HL-60 (cell line): ENCODE measurements at regions not wholly inside any gene's neighbourhood (a gene's known extent, or its start where the extent isn't known, plus 50 kb on each side); places are given as distances from the start of the nearest gene placed in this dataset.

Source experiments
- DNase-seq, 2 experiments: peaks; one replicate each; pipeline ENCODE4 v3.0.0-alpha.2; 2010 to 2020; ENCODE audit warnings: low read depth in 1 of 2, low spot score in 1 of 2
- H3K27ac ChIP-seq: fragments of 250-450 bp; sonication (Bioruptor Pico); replicated peaks from 2 replicates; pipeline ENCODE4 v1.5.1; 2020; ENCODE audit warnings: mild to moderate bottlenecking, moderate library complexity
- H3K27me3 ChIP-seq: fragments of 250-450 bp; sonication (Bioruptor Pico); 2 replicates; pipeline ENCODE4 v1.5.1; 2021; ENCODE audit warnings: mild to moderate bottlenecking, moderate library complexity; ENCODE audit not compliant: insufficient read depth, poor library complexity, severe bottlenecking
- H3K4me3 ChIP-seq: replicated peaks from 2 replicates; pipeline ENCODE4 v1.5.1; 2011; ENCODE audit warnings: mild to moderate bottlenecking, control low read depth, low read length; ENCODE audit not compliant: insufficient read depth
- GABPA ChIP-seq: IDR thresholded peaks from 2 replicates; pipeline ENCODE4 v1.6.1; 2012; ENCODE audit warnings: low read depth
- POLR2AphosphoS5 ChIP-seq: IDR thresholded peaks from 2 replicates; pipeline ENCODE4 v1.6.1; 2012; ENCODE audit warnings: low read depth
- SPI1 ChIP-seq: IDR thresholded peaks from 2 replicates; pipeline ENCODE4 v1.6.1; 2012; ENCODE audit warnings: low read depth, mild to moderate bottlenecking, borderline replicate concordance
- TF ChIP-seq, protein P1 (sequence below): IDR thresholded peaks from 2 replicates; pipeline ENCODE4 v1.6.1; 2012; ENCODE audit warnings: low read depth; ENCODE audit not compliant: insufficient replicate concordance
- TF ChIP-seq, protein P2 (sequence below): IDR thresholded peaks from one replicate; pipeline ENCODE4 v1.5.1; 2011; ENCODE audit warnings: low read length, control low read depth, inconsistent platforms; ENCODE audit not compliant: insufficient read depth

DNA sequence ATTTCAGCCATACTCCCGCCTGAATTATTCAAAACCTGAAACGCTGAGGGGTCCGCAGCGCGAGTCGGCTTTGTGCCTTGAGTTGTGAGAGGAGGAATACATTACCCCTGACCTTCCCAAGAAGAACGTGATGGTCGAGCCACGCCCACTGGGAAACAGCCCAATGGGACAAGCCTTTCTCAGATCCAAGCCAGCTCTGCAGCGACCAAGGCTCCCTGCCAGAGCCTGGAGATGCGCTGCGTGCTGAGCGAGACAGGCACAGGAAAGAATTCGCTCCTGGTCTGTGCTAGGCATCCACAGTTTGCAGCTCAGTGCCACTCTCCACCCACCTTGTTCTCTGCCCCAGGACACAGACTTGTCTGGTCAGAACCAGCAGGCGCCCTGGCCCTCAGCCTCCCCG lies 74.1 kb upstream of the GLI2 start:
- TF ChIP-seq, protein P1, sequence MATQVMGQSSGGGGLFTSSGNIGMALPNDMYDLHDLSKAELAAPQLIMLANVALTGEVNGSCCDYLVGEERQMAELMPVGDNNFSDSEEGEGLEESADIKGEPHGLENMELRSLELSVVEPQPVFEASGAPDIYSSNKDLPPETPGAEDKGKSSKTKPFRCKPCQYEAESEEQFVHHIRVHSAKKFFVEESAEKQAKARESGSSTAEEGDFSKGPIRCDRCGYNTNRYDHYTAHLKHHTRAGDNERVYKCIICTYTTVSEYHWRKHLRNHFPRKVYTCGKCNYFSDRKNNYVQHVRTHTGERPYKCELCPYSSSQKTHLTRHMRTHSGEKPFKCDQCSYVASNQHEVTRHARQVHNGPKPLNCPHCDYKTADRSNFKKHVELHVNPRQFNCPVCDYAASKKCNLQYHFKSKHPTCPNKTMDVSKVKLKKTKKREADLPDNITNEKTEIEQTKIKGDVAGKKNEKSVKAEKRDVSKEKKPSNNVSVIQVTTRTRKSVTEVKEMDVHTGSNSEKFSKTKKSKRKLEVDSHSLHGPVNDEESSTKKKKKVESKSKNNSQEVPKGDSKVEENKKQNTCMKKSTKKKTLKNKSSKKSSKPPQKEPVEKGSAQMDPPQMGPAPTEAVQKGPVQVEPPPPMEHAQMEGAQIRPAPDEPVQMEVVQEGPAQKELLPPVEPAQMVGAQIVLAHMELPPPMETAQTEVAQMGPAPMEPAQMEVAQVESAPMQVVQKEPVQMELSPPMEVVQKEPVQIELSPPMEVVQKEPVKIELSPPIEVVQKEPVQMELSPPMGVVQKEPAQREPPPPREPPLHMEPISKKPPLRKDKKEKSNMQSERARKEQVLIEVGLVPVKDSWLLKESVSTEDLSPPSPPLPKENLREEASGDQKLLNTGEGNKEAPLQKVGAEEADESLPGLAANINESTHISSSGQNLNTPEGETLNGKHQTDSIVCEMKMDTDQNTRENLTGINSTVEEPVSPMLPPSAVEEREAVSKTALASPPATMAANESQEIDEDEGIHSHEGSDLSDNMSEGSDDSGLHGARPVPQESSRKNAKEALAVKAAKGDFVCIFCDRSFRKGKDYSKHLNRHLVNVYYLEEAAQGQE: no peak
- no peak for TF ChIP-seq SPI1
- no peak for TF ChIP-seq GABPA
- TF ChIP-seq, protein P2, sequence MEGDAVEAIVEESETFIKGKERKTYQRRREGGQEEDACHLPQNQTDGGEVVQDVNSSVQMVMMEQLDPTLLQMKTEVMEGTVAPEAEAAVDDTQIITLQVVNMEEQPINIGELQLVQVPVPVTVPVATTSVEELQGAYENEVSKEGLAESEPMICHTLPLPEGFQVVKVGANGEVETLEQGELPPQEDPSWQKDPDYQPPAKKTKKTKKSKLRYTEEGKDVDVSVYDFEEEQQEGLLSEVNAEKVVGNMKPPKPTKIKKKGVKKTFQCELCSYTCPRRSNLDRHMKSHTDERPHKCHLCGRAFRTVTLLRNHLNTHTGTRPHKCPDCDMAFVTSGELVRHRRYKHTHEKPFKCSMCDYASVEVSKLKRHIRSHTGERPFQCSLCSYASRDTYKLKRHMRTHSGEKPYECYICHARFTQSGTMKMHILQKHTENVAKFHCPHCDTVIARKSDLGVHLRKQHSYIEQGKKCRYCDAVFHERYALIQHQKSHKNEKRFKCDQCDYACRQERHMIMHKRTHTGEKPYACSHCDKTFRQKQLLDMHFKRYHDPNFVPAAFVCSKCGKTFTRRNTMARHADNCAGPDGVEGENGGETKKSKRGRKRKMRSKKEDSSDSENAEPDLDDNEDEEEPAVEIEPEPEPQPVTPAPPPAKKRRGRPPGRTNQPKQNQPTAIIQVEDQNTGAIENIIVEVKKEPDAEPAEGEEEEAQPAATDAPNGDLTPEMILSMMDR: no peak
- TF ChIP-seq POLR2AphosphoS5: no peak
- no peak overlapping the region for H3K27ac ChIP-seq
- no peak for DNase-seq

DNA sequence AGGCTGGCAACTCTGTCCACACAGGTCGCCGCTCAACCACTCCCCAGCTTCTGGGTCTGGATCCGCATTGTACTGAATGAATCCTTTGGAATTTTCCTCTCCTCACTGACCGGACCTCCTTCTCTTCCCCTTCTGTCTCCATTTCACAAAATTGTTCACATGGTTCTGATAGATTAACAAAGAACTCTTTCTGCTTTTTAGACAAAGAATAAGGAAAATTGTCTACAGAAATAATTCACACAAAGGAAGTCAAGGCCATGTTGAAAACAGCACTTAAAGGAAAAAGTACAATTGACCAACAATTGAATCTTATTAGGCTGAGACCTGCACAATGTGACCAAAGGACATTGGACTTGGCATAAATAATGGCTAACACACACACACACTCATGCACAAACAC lies 73.6 kb upstream of the GLI2 start:
- no peak for DNase-seq
- H3K4me3 ChIP-seq: no peak overlapping the region
- no peak overlapping the region for H3K27ac ChIP-seq
- TF ChIP-seq, protein P1: no peak
- TF ChIP-seq, protein P2: no peak
- TF ChIP-seq SPI1: no peak
- no peak for TF ChIP-seq POLR2AphosphoS5
- no peak for TF ChIP-seq GABPA
- H3K27me3 ChIP-seq: no peaks in the 10 kb centered on the region

More for the DNA sequence above, 74.1 kb upstream of the GLI2 start:
- Histone ChIP-seq H3K27me3 (no peaks in the 10 kb centered on the region), H3K4me3 (no peak overlapping the region)

DNA sequence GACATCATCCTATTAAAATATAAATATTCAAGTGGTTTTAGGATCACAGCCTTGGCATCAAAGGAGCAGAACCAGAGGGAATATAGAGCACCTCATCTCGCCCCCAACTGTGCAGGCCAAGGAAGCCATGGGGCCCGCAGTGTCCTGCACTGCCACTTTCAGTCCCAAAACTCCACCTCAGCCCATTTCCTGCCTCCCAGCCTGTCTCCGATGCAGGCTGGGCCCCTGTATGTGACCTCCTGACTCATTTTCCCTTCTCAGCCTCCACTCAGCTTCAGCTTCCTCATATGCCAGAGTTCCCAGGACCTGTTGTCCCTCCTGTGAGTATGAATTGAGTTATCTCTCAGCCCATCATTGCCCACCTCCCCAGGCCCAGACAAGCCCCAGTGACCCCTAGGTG lies 72.9 kb upstream of the GLI2 start:
- TF ChIP-seq, protein P1: no peak
- TF ChIP-seq SPI1 (no peak), GABPA (no peak), POLR2AphosphoS5 (no peak)
- TF ChIP-seq, protein P2: no peak
- DNase-seq: no peak
- H3K27ac ChIP-seq: no peak overlapping the region
- no peaks in the 10 kb centered on the region for H3K27me3 ChIP-seq
- H3K4me3 ChIP-seq: no peak overlapping the region
